HG02938 (cell line): ENCODE measurements at regions not wholly inside any gene's neighbourhood (a gene's known extent, or its start where the extent isn't known, plus 50 kb on each side); places are given as distances from the start of the nearest gene placed in this dataset.
"Not testable (repeated sequence)": the region's sequence is repeated elsewhere in the genome, so short reads cannot be mapped to it uniquely, and the experiment has no call there.

Source experiments
- ATAC-seq: cut with Tn5 transposase; IDR thresholded peaks from one replicate; pipeline ENCODE4 v1.9.1; 2021; ENCODE audit warnings: mild to moderate bottlenecking, moderate library complexity; ENCODE audit not compliant: unreplicated experiment

GRCh38 chr7:81236560-81236959 is 317.7 kb upstream of the SEMA3C start:
- ATAC-seq = no peak

- ATAC-seq = no peak
Measured at GRCh38 chr7:81235997-81236396, 317.1 kb upstream of the SEMA3C start.

DNA sequence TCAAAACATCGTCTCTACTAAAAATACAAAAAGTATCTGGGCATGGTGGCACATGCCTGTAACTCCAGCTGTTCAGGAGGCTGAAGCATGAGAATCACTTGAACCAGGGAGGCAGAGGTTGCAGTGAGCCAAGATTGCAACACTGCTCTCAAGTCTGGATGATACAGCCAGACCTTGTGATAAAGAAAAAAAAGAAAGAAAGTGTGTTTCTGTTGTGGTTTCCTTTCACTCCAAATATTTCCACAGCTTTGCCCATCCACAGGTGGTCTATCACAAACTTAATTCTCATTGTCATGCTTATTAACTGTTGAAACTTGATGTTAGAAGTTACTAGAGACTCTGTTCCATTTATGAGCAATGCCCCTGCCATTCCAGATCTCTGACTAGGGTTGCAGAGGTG is 316.0 kb upstream of the SEMA3C start:
- no peak for ATAC-seq

DNA sequence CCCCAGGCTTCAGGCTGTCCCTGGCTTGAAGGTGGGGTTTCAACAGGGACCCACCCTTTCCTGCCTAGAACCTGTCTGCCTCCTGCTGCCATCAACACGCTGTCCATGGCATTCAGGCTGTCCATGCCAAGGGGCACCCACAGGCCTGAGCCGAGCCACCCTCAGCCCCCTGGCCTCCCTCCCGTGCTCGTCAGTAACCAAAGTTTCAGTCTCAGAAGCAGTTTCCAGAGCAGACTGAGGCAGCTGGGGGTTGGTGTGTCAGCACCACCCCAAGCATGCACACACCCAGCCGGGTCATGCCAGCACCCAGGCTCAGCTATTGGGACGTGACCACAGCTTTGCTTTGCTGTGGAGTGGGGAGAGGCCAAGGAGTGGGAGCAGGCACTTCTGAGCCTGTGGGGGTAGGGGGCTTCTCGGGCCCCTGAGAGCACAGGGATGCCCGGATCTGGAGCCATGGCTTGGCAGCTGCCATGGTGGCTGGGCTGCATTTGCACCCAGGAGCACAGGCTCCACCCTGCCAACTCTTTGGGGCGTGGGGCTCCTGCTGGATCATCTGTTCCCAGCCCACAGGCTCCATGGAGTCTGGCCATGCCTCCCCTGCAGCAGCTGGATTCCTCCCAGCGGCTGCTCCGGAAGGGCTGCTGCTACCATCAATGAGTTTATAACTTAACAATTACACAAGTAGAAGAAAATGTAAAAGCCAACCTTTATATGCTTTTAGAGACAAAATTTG is 314.5 kb upstream of the SEMA3C start:
- ATAC-seq = no peak

DNA sequence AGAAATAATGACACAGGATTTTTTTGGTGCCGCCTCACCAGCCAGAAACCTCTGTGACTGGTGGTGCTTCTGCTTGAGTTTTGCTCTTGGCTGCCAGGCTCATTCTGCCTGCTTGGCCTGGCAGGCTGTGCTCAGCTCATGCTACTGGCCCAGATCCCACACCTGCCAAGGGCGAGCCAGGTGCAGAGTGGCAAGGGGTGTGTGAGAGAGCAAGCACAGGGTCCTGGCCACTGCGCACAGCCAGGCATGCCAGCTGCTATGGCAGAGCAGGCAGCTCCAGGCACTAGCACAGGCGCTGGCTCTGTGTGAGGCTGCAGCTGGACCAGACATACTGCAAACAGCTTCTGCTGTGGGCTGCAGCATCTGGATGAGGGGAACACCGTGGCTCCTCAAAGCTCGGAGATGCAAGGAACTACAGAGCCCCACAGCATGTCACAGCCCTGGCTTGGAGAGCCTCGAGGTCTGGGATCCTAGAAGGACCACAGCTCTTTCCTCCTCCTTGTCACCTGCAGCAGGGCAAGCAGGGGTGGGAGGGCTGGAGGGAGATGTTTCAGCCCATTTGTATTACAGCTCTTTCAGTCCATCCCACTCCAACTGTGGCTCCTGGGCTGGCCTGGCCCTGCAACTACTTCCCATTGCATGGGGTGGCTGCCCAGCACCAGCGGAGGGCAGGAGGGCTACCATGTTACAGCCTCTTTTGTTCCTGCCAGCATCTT is 313.4 kb upstream of the SEMA3C start:
- ATAC-seq = no peak

GRCh38 chr7:81231301-81231838 is 312.5 kb upstream of the SEMA3C start:
- no peak for ATAC-seq

- no peak for ATAC-seq
Measured at GRCh38 chr7:81226234-81226633, 307.4 kb upstream of the SEMA3C start.

DNA sequence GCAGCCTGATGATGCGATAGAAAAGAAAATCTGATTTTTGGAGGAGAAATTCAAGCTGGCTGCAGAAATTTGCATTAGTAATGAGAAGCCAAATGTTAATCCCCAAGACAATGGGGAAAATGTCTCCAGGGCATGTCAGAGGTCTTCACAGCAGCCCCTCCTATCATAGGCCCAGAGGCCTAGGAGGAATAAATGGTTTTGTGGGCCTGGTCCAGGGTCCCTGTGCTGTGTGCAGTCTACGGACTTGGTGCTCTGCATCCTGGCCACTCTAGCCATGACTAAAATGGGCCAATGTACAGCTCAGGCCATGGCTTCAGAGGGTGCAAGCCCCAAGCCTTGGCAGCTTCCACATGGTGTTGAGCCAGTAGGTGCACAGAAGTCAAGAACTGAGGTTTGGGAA is 303.8 kb upstream of the SEMA3C start:
- ATAC-seq = not testable (repeated sequence)

GRCh38 chr7:81221527-81222217 is 302.8 kb upstream of the SEMA3C start:
- ATAC-seq = no peak

- no peak for ATAC-seq
Measured at GRCh38 chr7:81218480-81219106, 299.7 kb upstream of the SEMA3C start.

GRCh38 chr7:81213394-81213793 is 294.5 kb upstream of the SEMA3C start:
- ATAC-seq = no peak

GRCh38 chr7:81211934-81212320 is 293.1 kb upstream of the SEMA3C start:
- ATAC-seq = no peak

- ATAC-seq = no peak
Measured at GRCh38 chr7:81211204-81211933, 292.5 kb upstream of the SEMA3C start.

- no peak for ATAC-seq
Measured at GRCh38 chr7:81210137-81211064, 291.6 kb upstream of the SEMA3C start.

DNA sequence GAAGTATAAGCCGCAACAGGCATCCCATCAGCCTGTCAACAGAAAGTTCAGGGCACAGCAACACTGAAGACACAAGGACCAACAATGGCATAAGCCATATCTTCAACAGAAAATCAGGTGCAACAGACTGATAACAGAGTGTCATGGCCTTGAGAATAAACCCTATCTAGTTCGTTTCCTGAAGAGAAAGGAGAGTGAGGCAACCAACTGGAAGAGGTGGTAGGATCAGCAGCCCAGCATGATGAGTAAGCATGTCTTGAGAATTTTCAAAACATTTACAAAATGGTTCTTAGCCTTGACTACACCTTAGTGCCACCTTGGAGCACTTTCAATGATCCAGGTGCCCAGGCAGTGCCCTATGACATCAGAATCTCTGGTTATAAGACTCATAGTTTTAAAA is 290.2 kb upstream of the SEMA3C start:
- no peak for ATAC-seq

- ATAC-seq = no peak
Measured at GRCh38 chr7:81207801-81208200, 288.9 kb upstream of the SEMA3C start.

GRCh38 chr7:81206667-81207360 is 288.0 kb upstream of the SEMA3C start:
- ATAC-seq = no peak

GRCh38 chr7:81206217-81206616 is 287.4 kb upstream of the SEMA3C start:
- ATAC-seq = no peak

- no peak for ATAC-seq
Measured at GRCh38 chr7:81201188-81201587, 282.3 kb upstream of the SEMA3C start.
